Tibial nerve (tissue), 4 donors: ENCODE measurements at regions not wholly inside any gene's neighbourhood (a gene's known extent, or its start where the extent isn't known, plus 50 kb on each side); places are given as distances from the start of the nearest gene placed in this dataset.

Experiments used
- EP300 ChIP-seq, 2 donors: sonication (generic); formaldehyde crosslinking; IDR thresholded peaks; one replicate each; pipeline ENCODE4 v1.6.1; 2017; ENCODE audit warnings: antibody characterized with exemption in 2 of 2, mild to moderate bottlenecking in 1 of 2
- TF ChIP-seq, protein P1 (sequence below), 5 experiments: fragments of 200-600 bp in 3 of 5; fragments of 450-650 bp in 2 of 5; sonication (generic) in 3 of 5; IDR thresholded peaks; one replicate each; pipeline ENCODE4 v1.5.1; 2016 to 2019; ENCODE audit warnings: antibody characterized with exemption in 5 of 5, mild to moderate bottlenecking in 3 of 5, moderate library complexity in 2 of 5

DNA sequence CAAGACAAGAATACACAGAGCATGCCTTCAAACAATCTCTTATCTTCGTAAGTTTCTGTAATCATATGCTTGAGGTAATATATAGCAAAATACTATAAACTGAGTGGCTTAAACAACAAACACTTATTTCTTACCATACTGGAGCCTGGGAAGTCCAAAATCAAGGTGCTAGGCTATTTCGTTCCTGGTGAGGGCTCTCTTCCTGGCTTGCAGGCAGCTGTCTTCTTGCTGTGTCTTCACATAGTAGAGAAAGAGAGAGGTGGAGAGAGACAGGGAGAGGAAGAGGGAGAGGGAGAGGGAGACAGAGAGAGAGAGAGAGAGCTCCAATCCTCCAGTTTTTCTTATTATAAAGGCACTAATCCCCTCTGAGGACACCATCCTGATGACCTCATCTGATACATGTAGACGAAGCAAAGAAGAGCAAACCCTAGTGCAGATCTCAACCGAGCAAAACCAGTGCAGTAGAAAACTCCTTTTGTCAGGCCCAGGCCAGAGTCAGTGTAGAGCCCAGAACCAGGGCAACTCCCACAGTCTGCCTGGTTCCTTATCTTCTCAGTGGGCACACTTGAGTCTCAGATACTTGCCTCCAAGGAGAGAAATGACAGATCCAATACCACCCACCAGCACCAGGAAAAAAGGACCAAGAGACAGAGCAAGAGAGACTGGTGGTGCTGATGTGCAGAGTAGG lies 297.1 kb upstream of the NCAM1 start:
- TF ChIP-seq, protein P1, sequence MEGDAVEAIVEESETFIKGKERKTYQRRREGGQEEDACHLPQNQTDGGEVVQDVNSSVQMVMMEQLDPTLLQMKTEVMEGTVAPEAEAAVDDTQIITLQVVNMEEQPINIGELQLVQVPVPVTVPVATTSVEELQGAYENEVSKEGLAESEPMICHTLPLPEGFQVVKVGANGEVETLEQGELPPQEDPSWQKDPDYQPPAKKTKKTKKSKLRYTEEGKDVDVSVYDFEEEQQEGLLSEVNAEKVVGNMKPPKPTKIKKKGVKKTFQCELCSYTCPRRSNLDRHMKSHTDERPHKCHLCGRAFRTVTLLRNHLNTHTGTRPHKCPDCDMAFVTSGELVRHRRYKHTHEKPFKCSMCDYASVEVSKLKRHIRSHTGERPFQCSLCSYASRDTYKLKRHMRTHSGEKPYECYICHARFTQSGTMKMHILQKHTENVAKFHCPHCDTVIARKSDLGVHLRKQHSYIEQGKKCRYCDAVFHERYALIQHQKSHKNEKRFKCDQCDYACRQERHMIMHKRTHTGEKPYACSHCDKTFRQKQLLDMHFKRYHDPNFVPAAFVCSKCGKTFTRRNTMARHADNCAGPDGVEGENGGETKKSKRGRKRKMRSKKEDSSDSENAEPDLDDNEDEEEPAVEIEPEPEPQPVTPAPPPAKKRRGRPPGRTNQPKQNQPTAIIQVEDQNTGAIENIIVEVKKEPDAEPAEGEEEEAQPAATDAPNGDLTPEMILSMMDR (IDR thresholded peaks at IDR 0.05): no peak
- TF ChIP-seq EP300 (IDR thresholded peaks at IDR 0.05): no peak
